H1 (cell line): ENCODE measurements at regions not wholly inside any gene's neighbourhood (a gene's known extent, or its start where the extent isn't known, plus 50 kb on each side); places are given as distances from the start of the nearest gene placed in this dataset.

ENCODE experiments used
- CTCF ChIA-PET: fragments of 300-600 bp; sonication (Branson Sonifier 250); formaldehyde crosslinking; loops from one replicate; lab custom pipeline; 2021; ENCODE audit not compliant: partially characterized antibody; lab: Charles Lee
- POLR2A ChIA-PET: fragments of 300-600 bp; sonication (Branson Sonifier 250); formaldehyde crosslinking; loops from one replicate; lab custom pipeline; 2021; ENCODE audit warnings: inconsistent platforms; ENCODE audit not compliant: partially characterized antibody; lab: Charles Lee
- DNase-seq, 2 experiments: peaks; one replicate each; pipeline versions ENCODE4 v3.0.0 to v3.0.0-alpha.2; 2010 to 2022; ENCODE audit warnings: low spot score in 2 of 2, low read depth in 1 of 2, mixed read lengths in 1 of 2
- FAIRE-seq: peaks from 2 replicates; lab custom pipeline; 2011; peaks lifted over from hg19 to GRCh38; lab: Jason Lieb, UNC
- H2AFZ ChIP-seq: 2 replicates; pipeline ENCODE4 v1.8.1; 2012; ENCODE audit warnings: low read length, inconsistent platforms
- H2AK5ac ChIP-seq: 2 replicates; pipeline ENCODE4 v1.6.1; 2013; ENCODE audit warnings: low read depth, low read length
- H2BK120ac ChIP-seq: replicated peaks from 2 replicates; pipeline ENCODE3; 2013; ENCODE audit warnings: low read depth, low read length, inconsistent platforms
- H2BK12ac ChIP-seq: 2 replicates; pipeline ENCODE4 v1.6.1; 2013; ENCODE audit warnings: low read depth, low read length
- H2BK15ac ChIP-seq: 2 replicates; pipeline ENCODE4 v1.6.1; 2013; ENCODE audit warnings: low read length
- H2BK20ac ChIP-seq: 2 replicates; pipeline ENCODE4 v1.6.1; 2013; ENCODE audit warnings: low read length
- H2BK5ac ChIP-seq: 2 replicates; pipeline ENCODE4 v1.6.1; 2013; ENCODE audit warnings: low read depth, low read length
- H3K14ac ChIP-seq: 2 replicates; pipeline ENCODE4 v1.6.1; 2013; ENCODE audit warnings: inconsistent platforms; ENCODE audit not compliant: insufficient read length
- H3K18ac ChIP-seq: 2 replicates; pipeline ENCODE4 v1.6.1; 2013; ENCODE audit warnings: low read length; ENCODE audit errors: extremely low read depth
- H3K23ac ChIP-seq: 2 replicates; pipeline ENCODE4 v1.6.1; 2013; ENCODE audit warnings: inconsistent platforms; ENCODE audit not compliant: insufficient read length
- H3K23me2 ChIP-seq: 2 replicates; pipeline ENCODE4 v1.6.1; 2013; ENCODE audit warnings: low read depth, low read length
- H3K27ac ChIP-seq: 2 replicates; pipeline ENCODE4 v1.6.1; 2011; ENCODE audit warnings: low read depth, low read length, inconsistent platforms
- H3K27me3 ChIP-seq, 4 experiments: replicated peaks in 1 of 4; 1 replicate in 1 of 4; 2 replicates in 3 of 4; pipeline versions ENCODE4 v1.6.1 to v1.8.1; 2011 to 2013; ENCODE audit warnings: low read length in 3 of 4, mild to moderate bottlenecking in 3 of 4, inconsistent platforms in 2 of 4, mixed read lengths in 2 of 4, moderate library complexity in 1 of 4; ENCODE audit not compliant: control insufficient read depth in 3 of 4, insufficient read depth in 3 of 4; ENCODE audit errors: extremely low read depth in 1 of 4
- H3K36me3 ChIP-seq, 4 experiments: 2 replicates each; pipeline versions ENCODE4 v1.6.1 to v1.8.1; 2011 to 2013; ENCODE audit warnings: mild to moderate bottlenecking in 4 of 4, low read length in 3 of 4, moderate library complexity in 2 of 4, control low read depth in 1 of 4, inconsistent platforms in 1 of 4; ENCODE audit not compliant: insufficient read depth in 4 of 4, control insufficient read depth in 2 of 4
- H3K4ac ChIP-seq: replicated peaks from 2 replicates; pipeline ENCODE3; 2013; ENCODE audit warnings: low read length, low read depth, mixed read lengths, inconsistent platforms; ENCODE audit not compliant: insufficient read length
- H3K4me1 ChIP-seq, 4 experiments: replicated peaks in 1 of 4; 1 replicate in 1 of 4; 2 replicates in 3 of 4; pipeline versions ENCODE4 v1.6.1 to v1.8.1; 2011 to 2013; ENCODE audit warnings: low read length in 3 of 4, inconsistent platforms in 2 of 4, mixed read lengths in 1 of 4; ENCODE audit not compliant: insufficient read depth in 4 of 4, control insufficient read depth in 3 of 4
- H3K4me2 ChIP-seq, 2 experiments: 2 replicates each; pipeline versions ENCODE4 v1.6.1 to v1.8.1; 2011 to 2013; ENCODE audit warnings: low read depth in 2 of 2, low read length in 2 of 2, control low read depth in 1 of 2, inconsistent platforms in 1 of 2, mild to moderate bottlenecking in 1 of 2; ENCODE audit not compliant: insufficient read depth in 1 of 2
- H3K4me3 ChIP-seq, 4 experiments: fragments of 200-600, 300-600 bp in 1 of 4; sonication (generic), shearing (Covaris generic), sonication (Bioruptor Twin) in 1 of 4; 2 replicates each; pipeline versions ENCODE4 v1.5.1 to v1.8.1; 2011 to 2016; ENCODE audit warnings: low read length in 4 of 4, low read depth in 3 of 4, control low read depth in 2 of 4, inconsistent platforms in 2 of 4, mild to moderate bottlenecking in 2 of 4, mixed read lengths in 1 of 4, moderate library complexity in 1 of 4; ENCODE audit not compliant: insufficient read depth in 2 of 4; ENCODE audit errors: extremely low read depth in 1 of 4
- H3K56ac ChIP-seq: replicated peaks from 2 replicates; pipeline ENCODE3; 2013; ENCODE audit warnings: low read depth, mild to moderate bottlenecking, mixed read lengths, low read length, inconsistent platforms; ENCODE audit not compliant: insufficient read length
- H3K79me1 ChIP-seq: 2 replicates; pipeline ENCODE4 v1.6.1; 2013; ENCODE audit warnings: low read depth, low read length, control low read depth
- H3K79me2 ChIP-seq, 2 experiments: 2 replicates each; pipeline versions ENCODE4 v1.6.1 to v1.8.1; 2012 to 2013; ENCODE audit warnings: low read length in 2 of 2, mild to moderate bottlenecking in 2 of 2, inconsistent platforms in 1 of 2; ENCODE audit not compliant: insufficient read depth in 2 of 2, control insufficient read depth in 1 of 2
- H3K9ac ChIP-seq, 4 experiments: replicated peaks in 1 of 4; 1 replicate in 1 of 4; 2 replicates in 3 of 4; pipeline versions ENCODE4 v1.6.1 to v1.8.1; 2011 to 2013; ENCODE audit warnings: low read depth in 3 of 4, low read length in 3 of 4, control low read depth in 2 of 4, mild to moderate bottlenecking in 2 of 4, moderate library complexity in 2 of 4, inconsistent platforms in 1 of 4; ENCODE audit errors: extremely low read depth in 1 of 4
- H3K9me3 ChIP-seq, 2 experiments: 2 replicates each; pipeline versions ENCODE4 v1.6.1 to v1.8.1; 2012 to 2013; ENCODE audit warnings: mild to moderate bottlenecking in 2 of 2, moderate library complexity in 2 of 2, control low read depth in 1 of 2, inconsistent platforms in 1 of 2, low read depth in 1 of 2, low read length in 1 of 2, mixed read lengths in 1 of 2; ENCODE audit not compliant: insufficient read depth in 2 of 2
- H4K20me1 ChIP-seq, 2 experiments: replicated peaks in 1 of 2; 2 replicates each; pipeline versions ENCODE3 to v1.8.1; 2011 to 2013; ENCODE audit warnings: inconsistent platforms in 2 of 2, low read length in 2 of 2, mild to moderate bottlenecking in 1 of 2; ENCODE audit not compliant: insufficient read depth in 2 of 2, control insufficient read depth in 1 of 2
- H4K5ac ChIP-seq: 2 replicates; pipeline ENCODE4 v1.6.1; 2013; ENCODE audit warnings: low read length, low read depth, mixed read lengths, inconsistent platforms; ENCODE audit not compliant: insufficient read length
- H4K8ac ChIP-seq: 2 replicates; pipeline ENCODE4 v1.8.0; 2013; ENCODE audit warnings: mild to moderate bottlenecking, moderate library complexity, low read length, inconsistent platforms; ENCODE audit not compliant: insufficient read depth; ENCODE audit errors: extremely low read depth
- H4K91ac ChIP-seq: replicated peaks from 2 replicates; pipeline ENCODE3; 2013; ENCODE audit warnings: low read length, mixed read lengths, inconsistent platforms; ENCODE audit not compliant: insufficient read length
- CHD1 ChIP-seq: IDR thresholded peaks from 2 replicates; pipeline ENCODE4 v1.6.1; 2012; ENCODE audit warnings: low read depth, low read length, improper control_type of control experiment
- CHD2 ChIP-seq: IDR thresholded peaks from 2 replicates; pipeline ENCODE4 v1.6.1; 2012; ENCODE audit warnings: low read length, improper control_type of control experiment
- E2F6 ChIP-seq: IDR thresholded peaks from 2 replicates; pipeline ENCODE4 v1.6.1; 2012; ENCODE audit warnings: inconsistent platforms
- HDAC6 ChIP-seq: IDR thresholded peaks from one replicate; pipeline ENCODE4 v1.7.1; 2012; ENCODE audit warnings: low read depth, mild to moderate bottlenecking, inconsistent platforms, low read length, moderate library complexity
- POLR2AphosphoS5 ChIP-seq: IDR thresholded peaks from 2 replicates; pipeline ENCODE4 v1.6.1; 2011; ENCODE audit warnings: low read depth, low read length
- SIX5 ChIP-seq: IDR thresholded peaks from 2 replicates; pipeline ENCODE4 v1.6.1; 2011; ENCODE audit warnings: mild to moderate bottlenecking, low read depth, low read length
- WGBS, 2 experiments: shearing (Covaris generic) in 1 of 2; methylation state at CpG; one replicate each; pipeline versions ENCODE4 v1.1.6 to v1.1.7; 2013 to 2015; ENCODE audit warnings: low lambda C conversion rate in 2 of 2, mixed read lengths in 2 of 2, inconsistent platforms in 1 of 2, low coverage in 1 of 2, missing lambda C conversion rate in 1 of 2; ENCODE audit not compliant: insufficient replicate concordance in 2 of 2, insufficient coverage in 1 of 2, insufficient read length in 1 of 2; ENCODE audit errors: extremely low coverage in 1 of 2, missing lambda C conversion rate in 1 of 2; 5-methylcytosine and 5-hydroxymethylcytosine counted together

- Histone ChIP-seq H2BK12ac (0 out of 2 replicates have a peak overlapping the region, but pooled peaks have one; percentile 35), H3K4ac (no peak overlapping the region), H4K91ac (no peak overlapping the region), H3K14ac (no peak overlapping the region), H2AK5ac (peak overlapping the region; percentile 84; the same call in 1 of the 2 replicates), H3K9ac (no peak overlapping the region), H2BK120ac (no peak overlapping the region), H3K79me1 (no peaks in the 10 kb centered on the region; the same call in 1 of the 2 replicates), H3K23me2 (no peaks in the 10 kb centered on the region), H3K4me1 (peaks cover 18 to 29% (median 20%) of the 10 kb centered on the region in 4 experiments), H3K56ac (no peak overlapping the region), H4K20me1 (no peaks in the 10 kb centered on the region), H3K4me3 (no peak overlapping the region), H3K79me2 (no peaks in the 10 kb centered on the region), H2BK20ac (no peak overlapping the region), H3K9me3 (no peaks in the 10 kb centered on the region), H2BK15ac (no peak overlapping the region), H3K27me3 (peaks cover 0 to 4% (median under 1%) of the 10 kb centered on the region in 4 experiments; a peak in 2 of 7 replicates), H2BK5ac (no peak overlapping the region), H3K23ac (no peak overlapping the region), H3K27ac (no peak overlapping the region), H4K5ac (no peak overlapping the region), H2AFZ (no peak overlapping the region), H3K4me2 (no peak overlapping the region), H3K18ac (no peak overlapping the region), H3K36me3 (no peaks in the 10 kb centered on the region), H4K8ac (no peak overlapping the region)
- ChIA-PET CTCF (interaction anchor here (0.7 kb wide), 1 partner anchor 37 kb away, joined by 3 read pairs; no protein-coding TSS in a partner anchor), POLR2A (no interaction called here)
- DNase-seq (no peak), FAIRE-seq (no peak)
- no peak for TF ChIP-seq POLR2AphosphoS5
- no peak for TF ChIP-seq SIX5
- TF ChIP-seq E2F6, result no peak
- TF ChIP-seq CHD1, result no peak
- no peak for TF ChIP-seq CHD2
- TF ChIP-seq HDAC6, result no peak
- 89% methylated on average over 7 of the region's 7 CpGs; no CpG with 5 or more reads in 1 of the 2 experiments for WGBS, 2 experiments
Measured at GRCh38 chr5:14039063-14039462, 94.6 kb upstream of the DNAH5 start.
